ENCODE measurements at regions not wholly inside any gene's neighbourhood (a gene's known extent, or its start where the extent isn't known, plus 50 kb on each side); places are given as distances from the start of the nearest gene placed in this dataset.

DNA sequence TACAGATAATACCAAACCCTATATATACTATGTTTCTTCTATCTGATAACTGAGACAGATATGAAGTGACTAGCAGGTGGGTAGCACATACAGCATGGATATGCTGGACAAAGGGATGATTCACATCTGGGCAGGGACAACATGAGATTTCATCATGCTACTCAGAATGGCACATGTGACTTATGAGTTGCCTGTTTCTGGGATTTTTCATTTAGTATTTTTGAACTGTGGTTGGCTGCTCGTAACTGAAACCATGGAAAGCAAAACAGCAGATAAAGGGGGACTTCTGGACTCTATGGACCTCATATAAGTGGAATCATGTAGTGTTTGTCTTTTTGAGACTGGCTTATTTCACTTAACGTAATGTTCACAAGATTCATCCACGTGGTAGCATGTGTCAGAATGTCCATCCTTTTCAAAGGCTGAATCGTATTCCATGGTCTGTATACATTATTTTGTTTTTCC, 883.0 kb downstream of the TBC1D22A start:
- TF ChIP-seq, protein P1, sequence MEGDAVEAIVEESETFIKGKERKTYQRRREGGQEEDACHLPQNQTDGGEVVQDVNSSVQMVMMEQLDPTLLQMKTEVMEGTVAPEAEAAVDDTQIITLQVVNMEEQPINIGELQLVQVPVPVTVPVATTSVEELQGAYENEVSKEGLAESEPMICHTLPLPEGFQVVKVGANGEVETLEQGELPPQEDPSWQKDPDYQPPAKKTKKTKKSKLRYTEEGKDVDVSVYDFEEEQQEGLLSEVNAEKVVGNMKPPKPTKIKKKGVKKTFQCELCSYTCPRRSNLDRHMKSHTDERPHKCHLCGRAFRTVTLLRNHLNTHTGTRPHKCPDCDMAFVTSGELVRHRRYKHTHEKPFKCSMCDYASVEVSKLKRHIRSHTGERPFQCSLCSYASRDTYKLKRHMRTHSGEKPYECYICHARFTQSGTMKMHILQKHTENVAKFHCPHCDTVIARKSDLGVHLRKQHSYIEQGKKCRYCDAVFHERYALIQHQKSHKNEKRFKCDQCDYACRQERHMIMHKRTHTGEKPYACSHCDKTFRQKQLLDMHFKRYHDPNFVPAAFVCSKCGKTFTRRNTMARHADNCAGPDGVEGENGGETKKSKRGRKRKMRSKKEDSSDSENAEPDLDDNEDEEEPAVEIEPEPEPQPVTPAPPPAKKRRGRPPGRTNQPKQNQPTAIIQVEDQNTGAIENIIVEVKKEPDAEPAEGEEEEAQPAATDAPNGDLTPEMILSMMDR (IDR thresholded peaks at IDR 0.05; ENCODE audit: insufficient read depth, missing control alignments), result no peak
- DNase-seq (ENCODE audit: insufficient read length, low spot score), result no peak
- FAIRE-seq, result no peak

DNA sequence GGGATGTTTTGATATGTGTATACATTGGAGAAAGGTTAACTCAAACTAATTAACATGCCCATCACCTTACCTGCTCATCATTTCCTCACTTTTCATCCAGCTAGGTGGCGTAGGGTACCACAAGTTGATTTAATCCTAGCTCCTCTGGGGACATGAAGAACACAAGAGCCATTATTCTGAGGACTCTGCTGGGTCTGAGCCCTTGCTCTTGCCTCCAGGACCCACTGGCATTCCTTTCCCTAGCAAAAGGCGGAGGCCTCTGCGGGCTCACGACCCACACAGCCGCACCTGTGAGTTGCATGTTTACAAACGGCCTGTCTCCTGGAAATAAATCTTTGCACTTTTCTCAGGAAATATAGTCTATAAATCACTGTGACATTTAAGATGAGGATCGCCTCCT, 871.9 kb downstream of the TBC1D22A start:
- no peak for FAIRE-seq
- DNase-seq (ENCODE audit: insufficient read length, low spot score), result no peak
- TF ChIP-seq, protein P1 (IDR thresholded peaks at IDR 0.05; ENCODE audit: insufficient read depth, missing control alignments), result no peak

DNA sequence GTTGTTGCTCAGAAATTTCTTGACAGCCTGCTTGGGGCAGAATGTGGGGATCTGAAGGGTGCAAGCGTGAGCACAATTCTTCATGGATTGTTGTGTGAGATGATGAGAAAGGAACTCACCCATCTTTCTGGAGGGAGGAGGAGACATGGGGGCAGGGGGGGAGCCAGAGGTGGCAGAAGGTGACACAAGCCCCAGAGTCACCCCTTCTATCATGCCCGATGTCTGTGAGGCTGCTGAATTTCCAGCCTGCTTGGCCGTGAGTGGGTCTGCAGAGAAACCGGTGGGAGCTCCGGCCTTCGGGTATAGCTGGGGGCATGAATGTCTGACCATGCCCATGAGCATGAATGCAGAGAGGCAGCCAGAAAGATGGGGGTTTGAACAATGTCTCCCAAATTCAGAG, 870.7 kb downstream of the TBC1D22A start:
- FAIRE-seq (no peak), DNase-seq (ENCODE audit: insufficient read length, low spot score) (no peak)
- TF ChIP-seq, protein P1 (IDR thresholded peaks at IDR 0.05; ENCODE audit: insufficient read depth, missing control alignments), result no peak

DNA sequence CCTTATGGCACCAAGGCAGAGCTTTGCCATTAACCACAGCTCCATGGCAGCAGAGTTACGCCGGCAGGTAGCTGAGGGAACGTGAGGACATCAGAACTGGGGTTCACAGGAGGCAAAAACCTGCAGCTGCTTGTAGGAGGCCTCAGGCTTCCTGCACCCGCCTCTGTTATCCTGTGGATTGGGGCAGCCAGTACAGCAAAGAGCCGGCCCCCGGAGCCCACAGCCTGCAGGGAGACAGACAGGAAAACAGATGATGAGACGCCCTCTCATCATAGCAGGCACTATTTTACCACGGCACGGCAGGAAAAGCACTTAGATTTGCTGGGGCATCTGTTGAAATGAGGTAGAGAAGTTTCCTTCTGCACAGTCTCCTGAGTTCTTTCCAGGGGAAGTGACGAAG, 870.3 kb downstream of the TBC1D22A start:
- TF ChIP-seq, protein P1 (IDR thresholded peaks at IDR 0.05; ENCODE audit: insufficient read depth, missing control alignments), result no peak
- DNase-seq (ENCODE audit: insufficient read length, low spot score) (no peak), FAIRE-seq (no peak)

DNA sequence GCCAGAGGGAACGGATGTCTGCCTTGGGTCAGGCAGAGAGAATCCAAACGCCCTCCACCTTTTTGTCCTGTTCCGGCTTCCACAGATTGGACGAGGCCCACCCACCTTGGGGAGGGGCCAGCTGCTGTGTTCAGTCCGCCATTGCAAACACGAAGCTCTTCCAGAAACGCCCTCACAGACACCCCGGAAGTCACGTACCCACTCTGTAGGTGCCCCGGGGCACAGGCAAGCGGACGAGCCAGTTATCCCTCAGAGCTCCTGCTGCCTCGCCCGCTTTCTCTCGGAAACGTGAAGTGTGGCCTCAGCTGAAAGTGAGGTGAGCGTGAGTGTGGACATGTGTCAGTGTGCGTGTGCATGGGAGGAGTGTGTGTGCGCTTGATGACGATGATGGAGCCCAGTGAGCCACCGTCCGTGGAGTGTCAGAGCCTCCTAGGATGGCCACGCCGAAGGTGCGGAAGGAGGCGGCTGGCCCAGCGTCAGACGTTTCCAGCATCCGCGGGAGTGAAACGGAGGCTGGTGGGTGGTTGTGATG, 869.2 kb downstream of the TBC1D22A start:
- DNase-seq (ENCODE audit: insufficient read length, low spot score), result no peak
- no peak for FAIRE-seq
- TF ChIP-seq, protein P1 (IDR thresholded peaks at IDR 0.05; ENCODE audit: insufficient read depth, missing control alignments), result no peak

DNA sequence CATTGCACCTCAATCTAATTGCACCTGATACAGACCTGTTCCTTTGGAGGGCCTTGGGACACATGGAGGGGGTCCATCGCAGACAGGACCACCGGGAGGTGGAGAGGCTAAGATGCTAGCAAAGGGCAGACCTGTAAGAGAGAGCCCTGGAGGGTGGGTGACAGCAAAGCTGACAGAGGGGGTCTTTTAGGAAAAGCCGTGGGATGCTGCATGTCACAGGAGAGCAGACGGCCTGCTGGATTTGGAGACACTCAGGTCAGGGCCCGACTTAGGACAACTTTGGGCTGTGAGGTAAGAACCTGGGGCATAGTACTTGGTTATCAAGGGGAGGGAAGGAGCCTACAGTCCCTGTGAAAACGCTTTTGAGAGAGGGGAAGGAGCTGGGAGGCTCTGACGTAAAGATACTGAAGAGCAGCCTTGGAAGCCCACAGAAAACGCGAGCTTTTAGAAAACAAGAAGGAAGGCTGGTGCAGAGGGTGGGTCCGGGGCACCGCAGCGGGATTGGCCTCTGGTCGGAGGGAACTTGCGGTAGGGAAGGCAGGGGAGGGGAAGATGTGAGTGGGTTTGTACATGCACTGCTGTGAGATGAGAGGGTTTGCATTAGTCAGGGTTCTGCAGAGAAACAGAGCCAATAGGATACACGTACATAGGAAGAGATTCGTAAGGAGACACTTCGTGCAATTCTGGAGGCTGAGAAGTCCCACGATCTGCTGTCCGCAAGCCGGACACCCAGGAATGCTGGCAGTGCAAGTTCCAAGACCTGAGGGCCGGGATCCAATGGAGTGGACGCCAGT, 868.5 kb downstream of the TBC1D22A start:
- TF ChIP-seq, protein P1 (IDR thresholded peaks at IDR 0.05; ENCODE audit: insufficient read depth, missing control alignments), result no peak
- FAIRE-seq (no peak), DNase-seq (ENCODE audit: insufficient read length, low spot score) (no peak)

All from D721Med (cell line).